ENCODE measurements at regions not wholly inside any gene's neighbourhood (a gene's known extent, or its start where the extent isn't known, plus 50 kb on each side); places are given as distances from the start of the nearest gene placed in this dataset.

DNA sequence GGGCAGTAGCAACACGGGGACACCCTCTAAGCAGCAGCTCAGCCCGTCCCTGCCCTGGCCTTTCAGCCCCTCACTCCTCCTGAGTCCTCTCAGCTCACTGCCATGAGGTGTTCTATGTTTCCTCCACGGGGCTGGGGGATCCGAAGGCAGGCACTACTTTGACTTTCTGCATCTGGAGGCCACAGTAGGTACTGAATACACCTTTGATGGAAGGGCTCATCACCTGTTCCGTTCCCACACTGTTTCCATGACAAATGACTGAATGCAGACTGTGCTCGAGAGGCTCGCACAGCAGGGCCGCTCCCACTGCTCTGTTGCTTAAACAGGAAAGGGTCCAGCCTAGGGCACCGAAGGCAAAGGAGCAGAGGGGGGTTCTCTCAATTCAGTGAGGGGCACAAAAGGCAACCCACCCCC lies 77.6 kb upstream of the DNAH14 start:
- intact Hi-C loops (cut with DNase I) = no loop called here
- H3K4me3 ChIP-seq (ENCODE audit: low read length in 3 of 3) = no peak overlapping the region
- H3K27me3 ChIP-seq (ENCODE audit: control insufficient read depth, insufficient read depth, low read length) = no peaks in the 10 kb centered on the region
- TF ChIP-seq, protein P1, sequence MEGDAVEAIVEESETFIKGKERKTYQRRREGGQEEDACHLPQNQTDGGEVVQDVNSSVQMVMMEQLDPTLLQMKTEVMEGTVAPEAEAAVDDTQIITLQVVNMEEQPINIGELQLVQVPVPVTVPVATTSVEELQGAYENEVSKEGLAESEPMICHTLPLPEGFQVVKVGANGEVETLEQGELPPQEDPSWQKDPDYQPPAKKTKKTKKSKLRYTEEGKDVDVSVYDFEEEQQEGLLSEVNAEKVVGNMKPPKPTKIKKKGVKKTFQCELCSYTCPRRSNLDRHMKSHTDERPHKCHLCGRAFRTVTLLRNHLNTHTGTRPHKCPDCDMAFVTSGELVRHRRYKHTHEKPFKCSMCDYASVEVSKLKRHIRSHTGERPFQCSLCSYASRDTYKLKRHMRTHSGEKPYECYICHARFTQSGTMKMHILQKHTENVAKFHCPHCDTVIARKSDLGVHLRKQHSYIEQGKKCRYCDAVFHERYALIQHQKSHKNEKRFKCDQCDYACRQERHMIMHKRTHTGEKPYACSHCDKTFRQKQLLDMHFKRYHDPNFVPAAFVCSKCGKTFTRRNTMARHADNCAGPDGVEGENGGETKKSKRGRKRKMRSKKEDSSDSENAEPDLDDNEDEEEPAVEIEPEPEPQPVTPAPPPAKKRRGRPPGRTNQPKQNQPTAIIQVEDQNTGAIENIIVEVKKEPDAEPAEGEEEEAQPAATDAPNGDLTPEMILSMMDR (IDR thresholded peaks at IDR 0.05; ENCODE audit: borderline replicate concordance, extremely low read depth, insufficient read depth) = no peak
- no peak for DNase-seq
- H3K27ac ChIP-seq (ENCODE audit: low read depth in 2 of 2, low read length in 2 of 2) = no peak overlapping the region
- H3K9me3 ChIP-seq (ENCODE audit: control insufficient read depth in 2 of 3, insufficient read depth in 1 of 3, low read length in 3 of 3) = no peaks in the 10 kb centered on the region
- no peak for FAIRE-seq
- H3K4me1 ChIP-seq (ENCODE audit: control insufficient read depth in 2 of 3, insufficient read depth in 2 of 3, low read depth in 1 of 3, low read length in 3 of 3) = no peaks in the 10 kb centered on the region
- H3K36me3 ChIP-seq (ENCODE audit: control insufficient read depth in 2 of 3, insufficient read depth in 3 of 3, low read length in 3 of 3) = no peaks in the 10 kb centered on the region
- H3K9ac ChIP-seq (ENCODE audit: low read length in 3 of 3) = no peak overlapping the region

DNA sequence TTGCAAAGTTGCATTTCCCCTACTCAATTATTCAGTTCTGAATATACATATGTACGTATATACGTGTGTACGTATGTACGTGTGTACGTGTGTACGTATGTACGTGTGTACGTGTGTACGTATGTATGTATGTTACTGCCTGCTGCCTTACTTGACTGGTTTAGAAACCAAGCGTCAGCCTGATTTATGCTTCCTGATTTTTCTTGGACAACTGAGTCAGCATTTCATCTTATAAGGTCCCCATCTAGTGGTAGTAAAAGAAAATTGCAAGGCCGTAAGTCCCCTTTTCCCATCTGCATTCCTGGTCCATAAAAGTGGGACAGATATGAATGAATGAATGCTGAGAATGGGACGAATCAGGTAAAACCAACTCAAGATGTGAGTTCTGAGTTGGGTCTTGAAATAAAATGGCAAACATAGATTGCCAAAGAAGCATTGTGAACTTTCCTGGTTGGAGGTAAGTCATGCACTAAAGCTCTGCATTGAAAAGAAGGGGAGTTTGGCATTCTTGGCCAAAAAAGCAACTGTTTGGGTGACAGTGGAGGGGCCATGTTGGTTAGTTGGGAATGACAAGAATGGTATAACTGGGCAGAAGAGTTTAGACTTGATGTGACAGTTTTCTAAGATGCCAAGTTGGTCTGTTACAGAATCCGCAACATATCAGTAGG lies 76.4 kb upstream of the DNAH14 start:
- H3K4me1 ChIP-seq (ENCODE audit: control insufficient read depth in 2 of 3, insufficient read depth in 2 of 3, low read depth in 1 of 3, low read length in 3 of 3) = no peaks in the 10 kb centered on the region
- TF ChIP-seq, protein P1 (IDR thresholded peaks at IDR 0.05; ENCODE audit: borderline replicate concordance, extremely low read depth, insufficient read depth) = peak; percentile 63
- no peaks in the 10 kb centered on the region for H3K9me3 ChIP-seq (ENCODE audit: control insufficient read depth in 2 of 3, insufficient read depth in 1 of 3, low read length in 3 of 3)
- intact Hi-C loops (cut with DNase I) = no loop called here
- no peak overlapping the region for H3K27ac ChIP-seq (ENCODE audit: low read depth in 2 of 2, low read length in 2 of 2)
- FAIRE-seq (no peak), DNase-seq (peak in 2 of 5 donors; percentile 74 to 83)
- H3K27me3 ChIP-seq (ENCODE audit: control insufficient read depth, insufficient read depth, low read length) = no peaks in the 10 kb centered on the region
- H3K4me3 ChIP-seq (ENCODE audit: low read length in 3 of 3) = no peak overlapping the region
- H3K36me3 ChIP-seq (ENCODE audit: control insufficient read depth in 2 of 3, insufficient read depth in 3 of 3, low read length in 3 of 3) = no peaks in the 10 kb centered on the region
- H3K9ac ChIP-seq (ENCODE audit: low read length in 3 of 3) = no peak overlapping the region

DNA sequence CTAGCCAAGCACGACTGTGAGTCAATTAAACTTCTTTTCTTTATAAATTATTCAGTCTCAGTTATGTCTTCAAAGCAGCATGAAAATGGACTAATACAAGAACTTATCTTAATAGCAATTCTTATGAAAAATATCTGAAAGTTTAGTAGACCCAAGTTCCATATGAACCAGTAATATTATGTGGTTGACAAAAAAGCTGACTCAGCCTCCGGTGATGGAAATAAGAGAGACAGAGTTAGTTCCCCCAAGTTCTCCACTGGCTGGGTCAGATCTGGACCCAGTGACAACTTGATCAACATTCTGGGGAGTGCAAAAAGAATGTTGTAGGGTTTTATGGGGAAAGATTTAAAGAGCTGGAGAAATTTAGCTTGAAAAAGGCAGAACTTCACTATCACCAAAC lies 72.5 kb upstream of the DNAH14 start:
- no peak overlapping the region for H3K4me3 ChIP-seq (ENCODE audit: low read length in 3 of 3)
- H3K4me1 ChIP-seq (ENCODE audit: control insufficient read depth in 2 of 3, insufficient read depth in 2 of 3, low read depth in 1 of 3, low read length in 3 of 3) = no peaks in the 10 kb centered on the region
- no peaks in the 10 kb centered on the region for H3K27me3 ChIP-seq (ENCODE audit: control insufficient read depth, insufficient read depth, low read length)
- DNase-seq (no peak), FAIRE-seq (no peak)
- no peak overlapping the region for H3K27ac ChIP-seq (ENCODE audit: low read depth in 2 of 2, low read length in 2 of 2)
- TF ChIP-seq, protein P1 (IDR thresholded peaks at IDR 0.05; ENCODE audit: borderline replicate concordance, extremely low read depth, insufficient read depth) = no peak
- no peak overlapping the region for H3K9ac ChIP-seq (ENCODE audit: low read length in 3 of 3)
- intact Hi-C loops (cut with DNase I) = no loop called here
- H3K36me3 ChIP-seq (ENCODE audit: control insufficient read depth in 2 of 3, insufficient read depth in 3 of 3, low read length in 3 of 3) = no peaks in the 10 kb centered on the region
- no peaks in the 10 kb centered on the region for H3K9me3 ChIP-seq (ENCODE audit: control insufficient read depth in 2 of 3, insufficient read depth in 1 of 3, low read length in 3 of 3)

DNA sequence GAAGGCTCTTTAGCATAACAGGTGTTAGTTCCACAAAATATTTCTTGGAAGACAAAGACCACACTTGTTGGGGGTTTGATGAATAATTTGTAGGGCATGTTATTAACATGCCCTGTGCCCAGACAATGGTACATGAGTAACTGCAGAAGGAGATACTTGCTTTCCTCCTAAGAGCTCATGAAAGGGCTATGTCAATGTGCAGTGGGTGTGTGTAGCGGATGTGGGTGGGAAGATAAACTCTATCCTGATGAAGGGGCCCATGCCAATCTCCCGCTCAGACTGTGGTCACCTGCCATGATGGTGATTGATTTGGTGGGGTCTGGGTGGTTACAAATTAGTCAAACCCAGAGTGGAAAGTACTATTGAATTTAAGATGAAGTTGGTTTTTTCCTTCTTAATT lies 69.8 kb upstream of the DNAH14 start:
- H3K9me3 ChIP-seq (ENCODE audit: control insufficient read depth in 2 of 3, insufficient read depth in 1 of 3, low read length in 3 of 3) = no peaks in the 10 kb centered on the region
- TF ChIP-seq, protein P1 (IDR thresholded peaks at IDR 0.05; ENCODE audit: borderline replicate concordance, extremely low read depth, insufficient read depth) = no peak
- no peaks in the 10 kb centered on the region for H3K27me3 ChIP-seq (ENCODE audit: control insufficient read depth, insufficient read depth, low read length)
- H3K4me1 ChIP-seq (ENCODE audit: control insufficient read depth in 2 of 3, insufficient read depth in 2 of 3, low read depth in 1 of 3, low read length in 3 of 3) = no peaks in the 10 kb centered on the region
- no peak for FAIRE-seq
- intact Hi-C loops (cut with DNase I) = no loop called here
- H3K36me3 ChIP-seq (ENCODE audit: control insufficient read depth in 2 of 3, insufficient read depth in 3 of 3, low read length in 3 of 3) = no peaks in the 10 kb centered on the region
- H3K9ac ChIP-seq (ENCODE audit: low read length in 3 of 3) = no peak overlapping the region
- no peak overlapping the region for H3K27ac ChIP-seq (ENCODE audit: low read depth in 2 of 2, low read length in 2 of 2)
- no peak for DNase-seq
- no peak overlapping the region for H3K4me3 ChIP-seq (ENCODE audit: low read length in 3 of 3)

Data from kidney (tissue), 13 donors.